Activated naive CD4-positive, alpha-beta T cell treated with anti-CD3 and anti-CD28 coated beads for 36 hours (primary cell): ENCODE measurements at regions not wholly inside any gene's neighbourhood (a gene's known extent, or its start where the extent isn't known, plus 50 kb on each side); places are given as distances from the start of the nearest gene placed in this dataset.

ENCODE experiments used
- CTCF ChIA-PET: fragments of 350-600 bp; sonication (Branson Sonifier 250); formaldehyde crosslinking; loops from one replicate; lab custom pipeline; 2021; ENCODE audit warnings: antibody characterized with exemption; lab: Charles Lee
- DNase-seq: peaks from one replicate; pipeline ENCODE4 v3.0.0-alpha.2; 2020
- H3K27ac Mint-ChIP-seq: one replicate; pipeline ENCODE4 v1.8.0; 2021; ENCODE audit warnings: mild to moderate bottlenecking, mixed read lengths
- H3K27me3 Mint-ChIP-seq: one replicate; pipeline ENCODE4 v1.8.0; 2021; ENCODE audit warnings: low read depth, mixed read lengths
- H3K36me3 Mint-ChIP-seq: one replicate; pipeline ENCODE4 v1.8.0; 2021; ENCODE audit warnings: low read depth, mixed read lengths
- H3K4me1 Mint-ChIP-seq: one replicate; pipeline ENCODE4 v1.8.0; 2021; ENCODE audit warnings: low read depth, mixed read lengths
- H3K4me3 Mint-ChIP-seq: one replicate; pipeline ENCODE4 v1.8.0; 2021; ENCODE audit warnings: mild to moderate bottlenecking, moderate library complexity, mixed read lengths
- H3K9me3 Mint-ChIP-seq: one replicate; pipeline ENCODE4 v1.8.0; 2021; ENCODE audit warnings: mixed read lengths
- intact Hi-C: fragments of 100-400 bp; cut with micrococcal nuclease; formaldehyde crosslinking; loops from one replicate; pipeline ENCODE4 v1.15.1; 2023

GRCh38 chr7:13457790-13458189, 531.7 kb downstream of the ETV1 start:
- H3K4me1 Mint-ChIP-seq: no peaks in the 10 kb centered on the region
- H3K27me3 Mint-ChIP-seq: no peaks in the 10 kb centered on the region
- intact Hi-C loops: no loop called here
- H3K36me3 Mint-ChIP-seq: no peaks in the 10 kb centered on the region
- H3K4me3 Mint-ChIP-seq: no peak overlapping the region
- no peak overlapping the region for H3K27ac Mint-ChIP-seq
- H3K9me3 Mint-ChIP-seq: no peaks in the 10 kb centered on the region
- CTCF ChIA-PET: no interaction called here
- no peak for DNase-seq

GRCh38 chr7:13466874-13467547, 522.5 kb downstream of the ETV1 start:
- Mint-ChIP-seq H3K27me3 (no peaks in the 10 kb centered on the region), H3K9me3 (no peaks in the 10 kb centered on the region), H3K4me1 (no peaks in the 10 kb centered on the region), H3K36me3 (no peaks in the 10 kb centered on the region), H3K27ac (no peak overlapping the region), H3K4me3 (no peak overlapping the region)
- no peak for DNase-seq
- CTCF ChIA-PET: no interaction called here
- intact Hi-C loops: no loop called here

GRCh38 chr7:13476881-13477444, 512.5 kb downstream of the ETV1 start:
- Mint-ChIP-seq H3K4me3 (no peak overlapping the region), H3K27me3 (no peaks in the 10 kb centered on the region), H3K36me3 (no peaks in the 10 kb centered on the region), H3K27ac (no peak overlapping the region), H3K4me1 (no peaks in the 10 kb centered on the region), H3K9me3 (no peaks in the 10 kb centered on the region)
- DNase-seq: no peak
- intact Hi-C loops: no loop called here
- CTCF ChIA-PET: no interaction called here

GRCh38 chr7:13489386-13489785, 500.1 kb downstream of the ETV1 start:
- Mint-ChIP-seq H3K36me3 (no peaks in the 10 kb centered on the region), H3K9me3 (peaks cover 7% of the 10 kb centered on the region), H3K27me3 (no peaks in the 10 kb centered on the region), H3K4me1 (no peaks in the 10 kb centered on the region), H3K4me3 (no peak overlapping the region), H3K27ac (no peak overlapping the region)
- DNase-seq: no peak
- intact Hi-C loops: no loop called here
- CTCF ChIA-PET: no interaction called here

GRCh38 chr7:13496976-13497375, 492.5 kb downstream of the ETV1 start:
- CTCF ChIA-PET: no interaction called here
- Mint-ChIP-seq H3K36me3 (no peaks in the 10 kb centered on the region), H3K27me3 (no peaks in the 10 kb centered on the region), H3K9me3 (peaks cover 7% of the 10 kb centered on the region), H3K4me1 (no peaks in the 10 kb centered on the region), H3K4me3 (no peak overlapping the region), H3K27ac (no peak overlapping the region)
- intact Hi-C loops: no loop called here
- no peak for DNase-seq

- H3K27ac Mint-ChIP-seq: no peak overlapping the region
Measured at GRCh38 chr7:13508586-13508985, 480.9 kb downstream of the ETV1 start.

GRCh38 chr7:13518738-13519137, 470.7 kb downstream of the ETV1 start:
- DNase-seq: no peak
- H3K9me3 Mint-ChIP-seq: peaks cover 1% of the 10 kb centered on the region
- H3K4me1 Mint-ChIP-seq: no peaks in the 10 kb centered on the region
- H3K27me3 Mint-ChIP-seq: no peaks in the 10 kb centered on the region
- CTCF ChIA-PET: no interaction called here
- intact Hi-C loops: no loop called here
- no peak overlapping the region for H3K27ac Mint-ChIP-seq
- H3K4me3 Mint-ChIP-seq: no peak overlapping the region
- H3K36me3 Mint-ChIP-seq: no peaks in the 10 kb centered on the region

More at GRCh38 chr7:13508586-13508985, 480.9 kb downstream of the ETV1 start:
- Mint-ChIP-seq H3K36me3 (no peaks in the 10 kb centered on the region), H3K4me1 (no peaks in the 10 kb centered on the region), H3K27me3 (no peaks in the 10 kb centered on the region), H3K4me3 (no peak overlapping the region), H3K9me3 (peaks cover 2% of the 10 kb centered on the region)
- CTCF ChIA-PET: no interaction called here
- intact Hi-C loops: no loop called here
- DNase-seq: no peak

- H3K4me3 Mint-ChIP-seq: no peak overlapping the region
- H3K36me3 Mint-ChIP-seq: no peaks in the 10 kb centered on the region
- no peak overlapping the region for H3K27ac Mint-ChIP-seq
- intact Hi-C loops: loop anchor here (2.0 kb wide), 1 partner anchor 935 kb away; no protein-coding TSS in a partner anchor
- no peaks in the 10 kb centered on the region for H3K27me3 Mint-ChIP-seq
- CTCF ChIA-PET: interaction anchor here (0.7 kb wide), 1 partner anchor 13 kb away, joined by 4 read pairs; no protein-coding TSS in a partner anchor
- no peak for DNase-seq
- H3K9me3 Mint-ChIP-seq: no peaks in the 10 kb centered on the region
- H3K4me1 Mint-ChIP-seq: no peaks in the 10 kb centered on the region
Measured at GRCh38 chr7:13524076-13524475, 465.4 kb downstream of the ETV1 start.

- Mint-ChIP-seq H3K27me3 (no peaks in the 10 kb centered on the region), H3K27ac (no peak overlapping the region), H3K9me3 (no peaks in the 10 kb centered on the region), H3K4me3 (no peak overlapping the region), H3K4me1 (no peaks in the 10 kb centered on the region), H3K36me3 (no peaks in the 10 kb centered on the region)
- DNase-seq: no peak
- CTCF ChIA-PET: interaction anchor here (0.6 kb wide), 1 partner anchor 1428 kb away, joined by 3 read pairs; no protein-coding TSS in a partner anchor
- intact Hi-C loops: no loop called here
Measured at GRCh38 chr7:13532028-13532753, 457.3 kb downstream of the ETV1 start.

- Mint-ChIP-seq H3K4me3 (no peak overlapping the region), H3K27me3 (no peaks in the 10 kb centered on the region), H3K4me1 (no peaks in the 10 kb centered on the region), H3K27ac (no peak overlapping the region), H3K9me3 (no peaks in the 10 kb centered on the region), H3K36me3 (no peaks in the 10 kb centered on the region)
- DNase-seq: no peak
- CTCF ChIA-PET: no interaction called here
- intact Hi-C loops: no loop called here
Measured at GRCh38 chr7:13538669-13539068, 450.8 kb downstream of the ETV1 start.

GRCh38 chr7:13540429-13540828, 449.0 kb downstream of the ETV1 start:
- CTCF ChIA-PET: no interaction called here
- H3K27me3 Mint-ChIP-seq: no peaks in the 10 kb centered on the region
- no peak overlapping the region for H3K27ac Mint-ChIP-seq
- H3K36me3 Mint-ChIP-seq: no peaks in the 10 kb centered on the region
- intact Hi-C loops: no loop called here
- no peaks in the 10 kb centered on the region for H3K4me1 Mint-ChIP-seq
- no peak overlapping the region for H3K4me3 Mint-ChIP-seq
- no peak for DNase-seq
- H3K9me3 Mint-ChIP-seq: no peaks in the 10 kb centered on the region

GRCh38 chr7:13541326-13541725, 448.1 kb downstream of the ETV1 start:
- Mint-ChIP-seq H3K36me3 (no peaks in the 10 kb centered on the region), H3K27ac (no peak overlapping the region), H3K4me1 (no peaks in the 10 kb centered on the region), H3K4me3 (no peak overlapping the region), H3K27me3 (no peaks in the 10 kb centered on the region), H3K9me3 (no peaks in the 10 kb centered on the region)
- intact Hi-C loops: no loop called here
- DNase-seq: no peak
- CTCF ChIA-PET: no interaction called here

GRCh38 chr7:13542451-13542850, 447.0 kb downstream of the ETV1 start:
- intact Hi-C loops: no loop called here
- H3K27ac Mint-ChIP-seq: no peak overlapping the region
- CTCF ChIA-PET: interaction anchor here (0.6 kb wide), 1 partner anchor 1171 kb away, joined by 4 read pairs; no protein-coding TSS in a partner anchor
- no peaks in the 10 kb centered on the region for H3K27me3 Mint-ChIP-seq
- no peaks in the 10 kb centered on the region for H3K9me3 Mint-ChIP-seq
- H3K4me3 Mint-ChIP-seq: no peak overlapping the region
- no peaks in the 10 kb centered on the region for H3K36me3 Mint-ChIP-seq
- no peaks in the 10 kb centered on the region for H3K4me1 Mint-ChIP-seq
- no peak for DNase-seq
